K562 (cell line): ENCODE measurements at regions not wholly inside any gene's neighbourhood (a gene's known extent, or its start where the extent isn't known, plus 50 kb on each side); places are given as distances from the start of the nearest gene placed in this dataset.

ENCODE experiments used
- C11orf30 ChIP-seq: fragments of 450-650 bp; IDR thresholded peaks from 2 replicates; pipeline ENCODE4 v1.6.1; 2016; ENCODE audit warnings: low read depth, mild to moderate bottlenecking
- ETV6 ChIP-seq, 3 experiments: fragments of 150-350 bp in 1 of 3; sonication (generic) in 1 of 3; formaldehyde crosslinking in 1 of 3; IDR thresholded peaks; 2 replicates each; pipeline versions ENCODE4 v1.6.1 to v1.8.0; 2014 to 2022; ENCODE audit warnings: borderline replicate concordance in 2 of 3, low read depth in 2 of 3, antibody characterized with exemption in 1 of 3, low read length in 1 of 3, mild to moderate bottlenecking in 1 of 3, missing genetic modification reagents in 1 of 3
- GATAD2A ChIP-seq: fragments of 450-650 bp; IDR thresholded peaks from 2 replicates; pipeline ENCODE4 v1.6.1; 2017
- HOXB6 ChIP-seq: fragments of 250-450 bp; sonication (Bioruptor Pico); IDR thresholded peaks from 2 replicates; pipeline ENCODE4 v1.5.1; 2022; ENCODE audit warnings: mild to moderate bottlenecking, borderline replicate concordance
- MAFF ChIP-seq: IDR thresholded peaks from 2 replicates; pipeline ENCODE4 v1.6.1; 2012; ENCODE audit warnings: low read length, improper control_type of control experiment
- MAFG ChIP-seq: fragments of 450-650 bp; conservative IDR thresholded peaks from 2 replicates; pipeline ENCODE4 v1.6.1; 2016; ENCODE audit warnings: missing genetic modification characterization, missing compliant biosample characterization
- MXI1 ChIP-seq: IDR thresholded peaks from 2 replicates; pipeline ENCODE4 v1.6.1; 2011; ENCODE audit warnings: low read depth, mild to moderate bottlenecking, improper control_type of control experiment, low read length
- POU5F1 ChIP-seq: fragments of 150-350 bp; IDR thresholded peaks from 2 replicates; pipeline ENCODE4 v1.6.1; 2014; ENCODE audit warnings: borderline replicate concordance, low read length, low read depth, mild to moderate bottlenecking; ENCODE audit not compliant: partially characterized antibody
- TARDBP ChIP-seq: fragments of 450-650 bp; IDR thresholded peaks from 2 replicates; pipeline ENCODE4 v1.6.1; 2016
- TCF7 ChIP-seq: sonication (generic); IDR thresholded peaks from 2 replicates; pipeline ENCODE4 v1.6.1; 2016; ENCODE audit warnings: antibody characterized with exemption, borderline replicate concordance
- ZNF644 ChIP-seq: fragments of 200-800 bp; sonication (Bioruptor generic); IDR thresholded peaks from 2 replicates; pipeline ENCODE4 v1.6.1; 2016; ENCODE audit warnings: low read depth, missing genetic modification characterization, missing compliant biosample characterization
- TF ChIP-seq, protein P1 (sequence below): fragments of 250-450 bp; sonication (Bioruptor Pico); IDR thresholded peaks from 2 replicates; pipeline ENCODE4 v1.4.0; 2020
- TF ChIP-seq, protein P2 (sequence below), 2 experiments: fragments of 450-650 bp in 1 of 2; sonication (generic) in 1 of 2; formaldehyde crosslinking in 1 of 2; IDR thresholded peaks in 1 of 2; conservative IDR thresholded peaks in 1 of 2; 2 replicates each; pipeline versions ENCODE4 v1.6.1 to v1.8.1; 2016 to 2023; ENCODE audit warnings: mild to moderate bottlenecking in 2 of 2, moderate library complexity in 2 of 2, inconsistent platforms in 1 of 2, missing genetic modification reagents in 1 of 2
- TF ChIP-seq, protein P3 (sequence below): fragments of 250-450 bp; sonication (Bioruptor Pico); IDR thresholded peaks from 2 replicates; pipeline ENCODE4 v1.4.0; 2020; ENCODE audit warnings: mild to moderate bottlenecking, moderate library complexity

GRCh38 chr5:157997991-157998504 is 139.1 kb upstream of the CLINT1 start (continued):
- no peak for TF ChIP-seq TARDBP
- no peak for TF ChIP-seq GATAD2A
- TF ChIP-seq C11orf30, result peak; percentile 88
- peak; percentile 89 for TF ChIP-seq MAFG
- TF ChIP-seq, protein P1, sequence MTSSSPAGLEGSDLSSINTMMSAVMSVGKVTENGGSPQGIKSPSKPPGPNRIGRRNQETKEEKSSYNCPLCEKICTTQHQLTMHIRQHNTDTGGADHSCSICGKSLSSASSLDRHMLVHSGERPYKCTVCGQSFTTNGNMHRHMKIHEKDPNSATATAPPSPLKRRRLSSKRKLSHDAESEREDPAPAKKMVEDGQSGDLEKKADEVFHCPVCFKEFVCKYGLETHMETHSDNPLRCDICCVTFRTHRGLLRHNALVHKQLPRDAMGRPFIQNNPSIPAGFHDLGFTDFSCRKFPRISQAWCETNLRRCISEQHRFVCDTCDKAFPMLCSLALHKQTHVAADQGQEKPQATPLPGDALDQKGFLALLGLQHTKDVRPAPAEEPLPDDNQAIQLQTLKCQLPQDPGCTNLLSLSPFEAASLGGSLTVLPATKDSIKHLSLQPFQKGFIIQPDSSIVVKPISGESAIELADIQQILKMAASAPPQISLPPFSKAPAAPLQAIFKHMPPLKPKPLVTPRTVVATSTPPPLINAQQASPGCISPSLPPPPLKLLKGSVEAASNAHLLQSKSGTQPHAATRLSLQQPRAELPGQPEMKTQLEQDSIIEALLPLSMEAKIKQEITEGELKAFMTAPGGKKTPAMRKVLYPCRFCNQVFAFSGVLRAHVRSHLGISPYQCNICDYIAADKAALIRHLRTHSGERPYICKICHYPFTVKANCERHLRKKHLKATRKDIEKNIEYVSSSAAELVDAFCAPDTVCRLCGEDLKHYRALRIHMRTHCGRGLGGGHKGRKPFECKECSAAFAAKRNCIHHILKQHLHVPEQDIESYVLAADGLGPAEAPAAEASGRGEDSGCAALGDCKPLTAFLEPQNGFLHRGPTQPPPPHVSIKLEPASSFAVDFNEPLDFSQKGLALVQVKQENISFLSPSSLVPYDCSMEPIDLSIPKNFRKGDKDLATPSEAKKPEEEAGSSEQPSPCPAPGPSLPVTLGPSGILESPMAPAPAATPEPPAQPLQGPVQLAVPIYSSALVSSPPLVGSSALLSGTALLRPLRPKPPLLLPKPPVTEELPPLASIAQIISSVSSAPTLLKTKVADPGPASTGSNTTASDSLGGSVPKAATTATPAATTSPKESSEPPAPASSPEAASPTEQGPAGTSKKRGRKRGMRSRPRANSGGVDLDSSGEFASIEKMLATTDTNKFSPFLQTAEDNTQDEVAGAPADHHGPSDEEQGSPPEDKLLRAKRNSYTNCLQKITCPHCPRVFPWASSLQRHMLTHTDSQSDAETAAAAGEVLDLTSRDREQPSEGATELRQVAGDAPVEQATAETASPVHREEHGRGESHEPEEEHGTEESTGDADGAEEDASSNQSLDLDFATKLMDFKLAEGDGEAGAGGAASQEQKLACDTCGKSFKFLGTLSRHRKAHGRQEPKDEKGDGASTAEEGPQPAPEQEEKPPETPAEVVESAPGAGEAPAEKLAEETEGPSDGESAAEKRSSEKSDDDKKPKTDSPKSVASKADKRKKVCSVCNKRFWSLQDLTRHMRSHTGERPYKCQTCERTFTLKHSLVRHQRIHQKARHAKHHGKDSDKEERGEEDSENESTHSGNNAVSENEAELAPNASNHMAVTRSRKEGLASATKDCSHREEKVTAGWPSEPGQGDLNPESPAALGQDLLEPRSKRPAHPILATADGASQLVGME (CRISPR knock-in tag), result no peak
- TF ChIP-seq ZNF644 (tag), result no peak
- TF ChIP-seq MAFF, result peak; percentile 84
- no peak for TF ChIP-seq MXI1
- TF ChIP-seq, protein P2, sequence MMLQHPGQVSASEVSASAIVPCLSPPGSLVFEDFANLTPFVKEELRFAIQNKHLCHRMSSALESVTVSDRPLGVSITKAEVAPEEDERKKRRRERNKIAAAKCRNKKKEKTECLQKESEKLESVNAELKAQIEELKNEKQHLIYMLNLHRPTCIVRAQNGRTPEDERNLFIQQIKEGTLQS (IDR thresholded peaks at IDR 0.05), result peak; percentile 66; the same call in 1 of the 2 replicates
- TF ChIP-seq, protein P2 (CRISPR knock-in tag; conservative IDR thresholded peaks at IDR 0.05), result no peak
- TF ChIP-seq, protein P3, sequence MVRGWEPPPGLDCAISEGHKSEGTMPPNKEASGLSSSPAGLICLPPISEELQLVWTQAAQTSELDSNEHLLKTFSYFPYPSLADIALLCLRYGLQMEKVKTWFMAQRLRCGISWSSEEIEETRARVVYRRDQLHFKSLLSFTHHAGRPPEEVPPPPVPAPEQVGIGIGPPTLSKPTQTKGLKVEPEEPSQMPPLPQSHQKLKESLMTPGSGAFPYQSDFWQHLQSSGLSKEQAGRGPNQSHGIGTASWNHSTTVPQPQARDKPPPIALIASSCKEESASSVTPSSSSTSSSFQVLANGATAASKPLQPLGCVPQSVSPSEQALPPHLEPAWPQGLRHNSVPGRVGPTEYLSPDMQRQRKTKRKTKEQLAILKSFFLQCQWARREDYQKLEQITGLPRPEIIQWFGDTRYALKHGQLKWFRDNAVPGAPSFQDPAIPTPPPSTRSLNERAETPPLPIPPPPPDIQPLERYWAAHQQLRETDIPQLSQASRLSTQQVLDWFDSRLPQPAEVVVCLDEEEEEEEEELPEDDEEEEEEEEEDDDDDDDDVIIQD (CRISPR knock-in tag), result no peak
- no peak for TF ChIP-seq POU5F1
- TF ChIP-seq ETV6 (IDR thresholded peaks at IDR 0.05; ENCODE audit: borderline replicate concordance in 1 of 2, low read depth in 2 of 2, low read length in 1 of 2), result no peak
- no peak for TF ChIP-seq ETV6 (CRISPR knock-in tag; IDR thresholded peaks at IDR 0.05; ENCODE audit: borderline replicate concordance)
- TF ChIP-seq TCF7, result no peak
- no peak for TF ChIP-seq HOXB6
